ENCODE measurements at regions not wholly inside any gene's neighbourhood (a gene's known extent, or its start where the extent isn't known, plus 50 kb on each side); places are given as distances from the start of the nearest gene placed in this dataset.

DNA sequence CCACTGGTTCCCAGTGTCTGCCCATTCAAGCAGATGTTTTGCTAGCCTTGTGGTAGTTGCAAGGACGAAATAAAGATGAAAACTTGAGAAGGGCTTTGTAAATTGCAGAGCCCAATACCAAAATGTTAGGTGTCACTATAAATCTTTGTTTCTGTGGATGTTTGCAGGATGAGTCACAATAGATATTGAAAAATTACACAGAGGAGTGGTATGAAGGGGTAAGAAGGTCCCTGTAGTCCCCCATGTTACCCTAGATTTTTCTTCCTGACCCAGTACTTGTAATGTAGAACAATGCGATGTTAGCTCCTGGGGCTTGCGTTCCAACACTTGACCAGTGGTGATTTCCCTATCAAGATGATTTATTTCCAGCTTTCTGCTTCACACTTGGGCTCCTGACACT, 102.6 kb upstream of the LYZL1 start:
- no peak for TF ChIP-seq POLR2A (IDR thresholded peaks at IDR 0.05)
- TF ChIP-seq, protein P1, sequence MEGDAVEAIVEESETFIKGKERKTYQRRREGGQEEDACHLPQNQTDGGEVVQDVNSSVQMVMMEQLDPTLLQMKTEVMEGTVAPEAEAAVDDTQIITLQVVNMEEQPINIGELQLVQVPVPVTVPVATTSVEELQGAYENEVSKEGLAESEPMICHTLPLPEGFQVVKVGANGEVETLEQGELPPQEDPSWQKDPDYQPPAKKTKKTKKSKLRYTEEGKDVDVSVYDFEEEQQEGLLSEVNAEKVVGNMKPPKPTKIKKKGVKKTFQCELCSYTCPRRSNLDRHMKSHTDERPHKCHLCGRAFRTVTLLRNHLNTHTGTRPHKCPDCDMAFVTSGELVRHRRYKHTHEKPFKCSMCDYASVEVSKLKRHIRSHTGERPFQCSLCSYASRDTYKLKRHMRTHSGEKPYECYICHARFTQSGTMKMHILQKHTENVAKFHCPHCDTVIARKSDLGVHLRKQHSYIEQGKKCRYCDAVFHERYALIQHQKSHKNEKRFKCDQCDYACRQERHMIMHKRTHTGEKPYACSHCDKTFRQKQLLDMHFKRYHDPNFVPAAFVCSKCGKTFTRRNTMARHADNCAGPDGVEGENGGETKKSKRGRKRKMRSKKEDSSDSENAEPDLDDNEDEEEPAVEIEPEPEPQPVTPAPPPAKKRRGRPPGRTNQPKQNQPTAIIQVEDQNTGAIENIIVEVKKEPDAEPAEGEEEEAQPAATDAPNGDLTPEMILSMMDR (IDR thresholded peaks at IDR 0.05) = no peak
